Kidney (tissue), 13 donors: ENCODE measurements at regions not wholly inside any gene's neighbourhood (a gene's known extent, or its start where the extent isn't known, plus 50 kb on each side); places are given as distances from the start of the nearest gene placed in this dataset.

Experiments used
- DNase-seq, 5 donors: peaks; one replicate each; pipeline ENCODE4 v3.0.0-alpha.2; 2013 to 2020
- FAIRE-seq: peaks from 2 replicates; lab custom pipeline; 2012; peaks lifted over from hg19 to GRCh38; lab: Jason Lieb, UNC
- H3K27ac ChIP-seq, 2 donors: one replicate each; pipeline ENCODE4 v1.7.0; 2013; ENCODE audit warnings: low read depth in 2 of 2, low read length in 2 of 2, inconsistent platforms in 1 of 2
- H3K27me3 ChIP-seq: one replicate; pipeline ENCODE4 v1.7.1; 2013; ENCODE audit warnings: low read length, inconsistent platforms; ENCODE audit not compliant: control insufficient read depth, insufficient read depth
- H3K36me3 ChIP-seq, 3 donors: one replicate each; pipeline versions ENCODE4 v1.7.0 to v1.7.1; 2013; ENCODE audit warnings: low read length in 3 of 3, control low read depth in 1 of 3, inconsistent platforms in 1 of 3; ENCODE audit not compliant: insufficient read depth in 3 of 3, control insufficient read depth in 2 of 3
- H3K4me1 ChIP-seq, 3 donors: one replicate each; pipeline versions ENCODE4 v1.7.0 to v1.7.1; 2013; ENCODE audit warnings: low read length in 3 of 3, inconsistent platforms in 1 of 3, low read depth in 1 of 3; ENCODE audit not compliant: control insufficient read depth in 2 of 3, insufficient read depth in 2 of 3
- H3K4me3 ChIP-seq, 3 donors: one replicate each; pipeline versions ENCODE4 v1.7.0 to v1.8.1; 2013; ENCODE audit warnings: low read length in 3 of 3, control low read depth in 1 of 3, inconsistent platforms in 1 of 3
- H3K9ac ChIP-seq, 3 donors: one replicate each; pipeline versions ENCODE4 v1.7.0 to v1.7.1; 2013; ENCODE audit warnings: low read length in 3 of 3, control low read depth in 1 of 3, inconsistent platforms in 1 of 3
- H3K9me3 ChIP-seq, 3 donors: one replicate each; pipeline versions ENCODE4 v1.7.0 to v1.7.1; 2013; ENCODE audit warnings: low read length in 3 of 3, control low read depth in 1 of 3, inconsistent platforms in 1 of 3; ENCODE audit not compliant: control insufficient read depth in 2 of 3, insufficient read depth in 1 of 3
- intact Hi-C: fragments of 100-400 bp; cut with DNase I; formaldehyde crosslinking; loops from one replicate; pipeline ENCODE4 v1.11.1; 2022
- TF ChIP-seq, protein P1 (sequence below): IDR thresholded peaks from 3 replicates; pipeline ENCODE4 v1.5.1; 2012; ENCODE audit warnings: mild to moderate bottlenecking, moderate library complexity, borderline replicate concordance; ENCODE audit not compliant: insufficient read depth; ENCODE audit errors: extremely low read depth
- donor health status: control.
- donor health status: control.
- donor health status: control.
- donor health status: control.
- donor health status: control.
- donor health status: DM: yes; HTN: yes; CAD: no.
- donor health status: Normal renal cell carcinoma (clear cell type).

- FAIRE-seq: no peak
- intact Hi-C loops: no loop called here
- Histone ChIP-seq H3K27me3 (no peaks in the 10 kb centered on the region), H3K4me1 (no peaks in the 10 kb centered on the region), H3K27ac (no peak overlapping the region), H3K9me3 (no peaks in the 10 kb centered on the region), H3K9ac (no peak overlapping the region), H3K4me3 (no peak overlapping the region), H3K36me3 (no peaks in the 10 kb centered on the region)
- TF ChIP-seq, protein P1, sequence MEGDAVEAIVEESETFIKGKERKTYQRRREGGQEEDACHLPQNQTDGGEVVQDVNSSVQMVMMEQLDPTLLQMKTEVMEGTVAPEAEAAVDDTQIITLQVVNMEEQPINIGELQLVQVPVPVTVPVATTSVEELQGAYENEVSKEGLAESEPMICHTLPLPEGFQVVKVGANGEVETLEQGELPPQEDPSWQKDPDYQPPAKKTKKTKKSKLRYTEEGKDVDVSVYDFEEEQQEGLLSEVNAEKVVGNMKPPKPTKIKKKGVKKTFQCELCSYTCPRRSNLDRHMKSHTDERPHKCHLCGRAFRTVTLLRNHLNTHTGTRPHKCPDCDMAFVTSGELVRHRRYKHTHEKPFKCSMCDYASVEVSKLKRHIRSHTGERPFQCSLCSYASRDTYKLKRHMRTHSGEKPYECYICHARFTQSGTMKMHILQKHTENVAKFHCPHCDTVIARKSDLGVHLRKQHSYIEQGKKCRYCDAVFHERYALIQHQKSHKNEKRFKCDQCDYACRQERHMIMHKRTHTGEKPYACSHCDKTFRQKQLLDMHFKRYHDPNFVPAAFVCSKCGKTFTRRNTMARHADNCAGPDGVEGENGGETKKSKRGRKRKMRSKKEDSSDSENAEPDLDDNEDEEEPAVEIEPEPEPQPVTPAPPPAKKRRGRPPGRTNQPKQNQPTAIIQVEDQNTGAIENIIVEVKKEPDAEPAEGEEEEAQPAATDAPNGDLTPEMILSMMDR: no peak
- no peak for DNase-seq
Observed at GRCh38 chr3:153658136-153658535, 463.1 kb upstream of the ARHGEF26 start.

DNA sequence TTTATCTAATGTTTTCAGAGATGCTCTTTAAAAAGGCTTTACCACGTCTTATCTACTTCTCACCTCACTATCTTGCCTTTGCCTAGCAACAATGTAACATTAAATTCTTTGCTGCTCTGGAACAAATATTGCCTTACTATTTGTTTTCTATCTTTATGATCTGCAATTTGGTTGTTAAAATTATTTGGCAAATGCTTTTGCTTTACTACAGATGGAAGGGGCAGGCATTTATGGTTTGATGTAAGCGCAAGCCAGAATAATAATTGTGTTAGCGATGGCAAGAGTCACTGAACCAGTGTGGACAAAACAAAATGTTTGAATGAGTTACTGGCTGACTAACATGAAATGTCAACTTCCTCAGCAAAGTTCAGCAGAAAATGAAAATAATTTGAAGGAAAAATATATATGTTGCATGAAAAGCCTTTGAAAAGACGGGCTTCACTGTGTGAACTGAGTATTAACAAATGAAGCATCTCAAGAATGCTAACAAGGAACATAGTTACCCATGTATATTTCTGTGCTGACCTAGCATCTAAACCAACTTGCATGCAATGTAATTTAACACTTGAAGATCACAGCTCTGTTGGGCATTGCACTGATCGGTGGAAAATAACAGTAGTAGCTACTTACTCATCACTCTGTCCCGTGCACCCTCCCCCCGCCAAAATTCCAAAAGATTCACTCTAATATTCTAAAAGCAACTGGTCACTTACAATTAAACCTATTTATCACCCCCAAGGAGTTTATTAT lies 454.0 kb upstream of the ARHGEF26 start:
- FAIRE-seq (no peak), DNase-seq (peak in 1 of 5 donors; percentile 1)
- TF ChIP-seq, protein P1: no peak
- H3K9me3 ChIP-seq: no peaks in the 10 kb centered on the region
- H3K4me1 ChIP-seq: no peaks in the 10 kb centered on the region
- H3K9ac ChIP-seq: no peak overlapping the region
- no peaks in the 10 kb centered on the region for H3K36me3 ChIP-seq
- no peak overlapping the region for H3K27ac ChIP-seq
- intact Hi-C loops: no loop called here
- H3K4me3 ChIP-seq: no peak overlapping the region
- H3K27me3 ChIP-seq: no peaks in the 10 kb centered on the region

- Histone ChIP-seq H3K9ac (no peak overlapping the region), H3K36me3 (no peaks in the 10 kb centered on the region), H3K4me3 (no peak overlapping the region), H3K27ac (no peak overlapping the region), H3K4me1 (no peaks in the 10 kb centered on the region), H3K9me3 (no peaks in the 10 kb centered on the region), H3K27me3 (no peaks in the 10 kb centered on the region)
- DNase-seq (no peak), FAIRE-seq (no peak)
- intact Hi-C loops: no loop called here
- TF ChIP-seq, protein P1: no peak
Observed at GRCh38 chr3:153669527-153669926, 451.7 kb upstream of the ARHGEF26 start.
